ENCODE measurements at regions not wholly inside any gene's neighbourhood (a gene's known extent, or its start where the extent isn't known, plus 50 kb on each side); places are given as distances from the start of the nearest gene placed in this dataset.

DNA sequence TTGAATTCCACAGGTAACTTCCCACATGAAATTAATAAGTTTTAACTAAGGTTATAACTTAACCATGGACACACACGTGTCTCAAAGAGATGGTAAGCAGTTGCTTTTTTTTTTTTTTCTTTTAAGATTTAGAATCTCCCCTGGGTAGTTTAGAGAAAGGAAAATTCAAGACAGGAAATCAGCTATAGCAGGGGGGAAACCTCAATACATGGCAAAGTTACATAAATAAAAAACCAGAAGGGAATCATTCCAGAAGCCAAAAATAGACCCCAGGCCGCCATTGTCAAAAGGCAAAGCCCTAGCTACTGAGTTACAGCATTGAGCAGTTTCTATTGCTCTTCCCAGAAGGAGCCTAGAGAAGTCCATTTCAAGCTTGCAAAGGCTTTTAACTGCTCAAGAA is 91.5 kb upstream of the ZNF236 start:
- CTCF ChIA-PET, result no interaction called here
- POLR2A ChIA-PET, result interaction anchor here (0.7 kb wide), 1 partner anchor 14 kb away, joined by 3 read pairs; no protein-coding TSS in a partner anchor
- TF ChIP-seq ZNF266 (tag by site-specific recombination; IDR thresholded peaks at IDR 0.05; ENCODE audit: low read depth) (no peak), SETDB1 (IDR thresholded peaks at IDR 0.05; ENCODE audit: insufficient read length, low read length) (no peak), MYNN (tag by site-specific recombination; IDR thresholded peaks at IDR 0.05; ENCODE audit: borderline replicate concordance) (no peak), ZNF24 (tag by site-specific recombination; IDR thresholded peaks at IDR 0.05) (no peak), KLF9 (tag by site-specific recombination; IDR thresholded peaks at IDR 0.05; ENCODE audit: low read depth) (no peak), EGR2 (tag by site-specific recombination; IDR thresholded peaks at IDR 0.05; ENCODE audit: low read depth) (no peak), ZNF555 (tag by site-specific recombination; conservative IDR thresholded peaks at IDR 0.05) (no peak), ZNF610 (tag by site-specific recombination; IDR thresholded peaks at IDR 0.05; ENCODE audit: borderline replicate concordance) (no peak)
- TF ChIP-seq, protein P1, sequence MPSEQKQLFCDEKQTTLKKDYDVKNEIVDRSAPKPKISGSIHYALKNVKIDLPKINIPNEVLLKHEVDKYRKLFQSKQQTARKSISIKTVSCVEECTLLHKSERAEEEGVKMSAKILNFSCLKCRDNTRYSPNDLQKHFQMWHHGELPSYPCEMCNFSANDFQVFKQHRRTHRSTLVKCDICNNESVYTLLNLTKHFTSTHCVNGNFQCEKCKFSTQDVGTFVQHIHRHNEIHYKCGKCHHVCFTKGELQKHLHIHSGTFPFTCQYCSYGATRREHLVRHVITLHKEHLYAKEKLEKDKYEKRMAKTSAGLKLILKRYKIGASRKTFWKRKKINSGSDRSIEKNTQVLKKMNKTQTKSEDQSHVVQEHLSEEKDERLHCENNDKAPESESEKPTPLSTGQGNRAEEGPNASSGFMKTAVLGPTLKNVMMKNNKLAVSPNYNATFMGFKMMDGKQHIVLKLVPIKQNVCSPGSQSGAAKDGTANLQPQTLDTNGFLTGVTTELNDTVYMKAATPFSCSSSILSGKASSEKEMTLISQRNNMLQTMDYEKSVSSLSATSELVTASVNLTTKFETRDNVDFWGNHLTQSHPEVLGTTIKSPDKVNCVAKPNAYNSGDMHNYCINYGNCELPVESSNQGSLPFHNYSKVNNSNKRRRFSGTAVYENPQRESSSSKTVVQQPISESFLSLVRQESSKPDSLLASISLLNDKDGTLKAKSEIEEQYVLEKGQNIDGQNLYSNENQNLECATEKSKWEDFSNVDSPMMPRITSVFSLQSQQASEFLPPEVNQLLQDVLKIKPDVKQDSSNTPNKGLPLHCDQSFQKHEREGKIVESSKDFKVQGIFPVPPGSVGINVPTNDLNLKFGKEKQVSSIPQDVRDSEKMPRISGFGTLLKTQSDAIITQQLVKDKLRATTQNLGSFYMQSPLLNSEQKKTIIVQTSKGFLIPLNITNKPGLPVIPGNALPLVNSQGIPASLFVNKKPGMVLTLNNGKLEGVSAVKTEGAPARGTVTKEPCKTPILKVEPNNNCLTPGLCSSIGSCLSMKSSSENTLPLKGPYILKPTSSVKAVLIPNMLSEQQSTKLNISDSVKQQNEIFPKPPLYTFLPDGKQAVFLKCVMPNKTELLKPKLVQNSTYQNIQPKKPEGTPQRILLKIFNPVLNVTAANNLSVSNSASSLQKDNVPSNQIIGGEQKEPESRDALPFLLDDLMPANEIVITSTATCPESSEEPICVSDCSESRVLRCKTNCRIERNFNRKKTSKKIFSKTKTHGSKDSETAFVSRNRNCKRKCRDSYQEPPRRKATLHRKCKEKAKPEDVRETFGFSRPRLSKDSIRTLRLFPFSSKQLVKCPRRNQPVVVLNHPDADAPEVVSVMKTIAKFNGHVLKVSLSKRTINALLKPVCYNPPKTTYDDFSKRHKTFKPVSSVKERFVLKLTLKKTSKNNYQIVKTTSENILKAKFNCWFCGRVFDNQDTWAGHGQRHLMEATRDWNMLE (tag by site-specific recombination; conservative IDR thresholded peaks at IDR 0.05; ENCODE audit: low read depth), result no peak
- TF ChIP-seq, protein P2, sequence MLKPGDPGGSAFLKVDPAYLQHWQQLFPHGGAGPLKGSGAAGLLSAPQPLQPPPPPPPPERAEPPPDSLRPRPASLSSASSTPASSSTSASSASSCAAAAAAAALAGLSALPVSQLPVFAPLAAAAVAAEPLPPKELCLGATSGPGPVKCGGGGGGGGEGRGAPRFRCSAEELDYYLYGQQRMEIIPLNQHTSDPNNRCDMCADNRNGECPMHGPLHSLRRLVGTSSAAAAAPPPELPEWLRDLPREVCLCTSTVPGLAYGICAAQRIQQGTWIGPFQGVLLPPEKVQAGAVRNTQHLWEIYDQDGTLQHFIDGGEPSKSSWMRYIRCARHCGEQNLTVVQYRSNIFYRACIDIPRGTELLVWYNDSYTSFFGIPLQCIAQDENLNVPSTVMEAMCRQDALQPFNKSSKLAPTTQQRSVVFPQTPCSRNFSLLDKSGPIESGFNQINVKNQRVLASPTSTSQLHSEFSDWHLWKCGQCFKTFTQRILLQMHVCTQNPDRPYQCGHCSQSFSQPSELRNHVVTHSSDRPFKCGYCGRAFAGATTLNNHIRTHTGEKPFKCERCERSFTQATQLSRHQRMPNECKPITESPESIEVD (tag by site-specific recombination; IDR thresholded peaks at IDR 0.05), result no peak
- Histone ChIP-seq H3K4me1 (ENCODE audit: control insufficient read depth, insufficient read depth, low read length) (no peaks in the 10 kb centered on the region), H3K4me3 (ENCODE audit: low read depth, low read length) (no peak overlapping the region), H3K36me3 (ENCODE audit: control insufficient read depth in 2 of 2, insufficient read depth in 1 of 2, low read length in 2 of 2) (no peaks in the 10 kb centered on the region), H3K9me3 (ENCODE audit: control insufficient read depth, insufficient read depth, low read depth, low read length) (no peaks in the 10 kb centered on the region), H3K27ac (ENCODE audit: extremely low read depth, low read depth, low read length) (no peak overlapping the region)

DNA sequence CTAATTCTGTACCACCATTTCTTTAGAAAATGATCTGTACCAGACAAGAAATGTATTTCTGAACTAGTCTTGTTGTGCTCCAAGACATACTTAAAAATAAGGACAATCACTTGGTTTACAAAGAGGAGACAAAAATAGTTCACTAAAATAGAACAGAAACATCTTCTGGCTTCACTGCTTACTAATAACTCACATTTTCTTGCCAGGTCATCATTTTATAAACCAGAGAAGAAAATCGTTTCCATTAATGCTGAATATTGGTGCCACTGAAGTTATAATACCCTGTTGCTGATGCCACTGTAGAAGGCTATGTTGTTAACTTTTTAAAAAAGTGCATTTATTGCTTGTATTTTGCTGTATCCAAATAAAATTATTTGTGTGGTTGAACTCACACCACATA is 94.8 kb upstream of the ZNF236 start:
- CTCF ChIA-PET, result no interaction called here
- Histone ChIP-seq H3K9me3 (ENCODE audit: control insufficient read depth, insufficient read depth, low read depth, low read length) (no peaks in the 10 kb centered on the region), H3K4me1 (ENCODE audit: control insufficient read depth, insufficient read depth, low read length) (no peaks in the 10 kb centered on the region), H3K36me3 (ENCODE audit: control insufficient read depth in 2 of 2, insufficient read depth in 1 of 2, low read length in 2 of 2) (no peaks in the 10 kb centered on the region), H3K27ac (ENCODE audit: extremely low read depth, low read depth, low read length) (no peak overlapping the region), H3K4me3 (ENCODE audit: low read depth, low read length) (no peak overlapping the region)
- POLR2A ChIA-PET, result no interaction called here
- TF ChIP-seq TCF7L2 (IDR thresholded peaks at IDR 0.05; ENCODE audit: borderline replicate concordance, low read depth, low read length) (no peak), ZNF433 (tag by site-specific recombination; IDR thresholded peaks at IDR 0.05; ENCODE audit: low read depth) (no peak), ZFP3 (tag by site-specific recombination; IDR thresholded peaks at IDR 0.05; ENCODE audit: low read depth) (no peak), ZBTB8A (tag by site-specific recombination; IDR thresholded peaks at IDR 0.05) (no peak), SP2 (tag by site-specific recombination; IDR thresholded peaks at IDR 0.05) (no peak), ZFP69B (tag by site-specific recombination; IDR thresholded peaks at IDR 0.05) (no peak), TRIM28 (IDR thresholded peaks at IDR 0.05; ENCODE audit: borderline replicate concordance, low read length) (no peak), ZNF558 (tag by site-specific recombination; IDR thresholded peaks at IDR 0.05) (no peak), GLI2 (tag by site-specific recombination; IDR thresholded peaks at IDR 0.05; ENCODE audit: borderline replicate concordance, low read depth) (no peak), ZSCAN16 (tag by site-specific recombination; IDR thresholded peaks at IDR 0.05) (no peak), ZNF37A (tag by site-specific recombination; IDR thresholded peaks at IDR 0.05) (no peak), ZNF530 (tag by site-specific recombination; IDR thresholded peaks at IDR 0.05; ENCODE audit: low read depth) (no peak), ZNF664 (tag by site-specific recombination; IDR thresholded peaks at IDR 0.05) (no peak), ZNF184 (tag by site-specific recombination; IDR thresholded peaks at IDR 0.05) (no peak), ZNF211 (tag by site-specific recombination; IDR thresholded peaks at IDR 0.05; ENCODE audit: low read depth) (no peak)
- TF ChIP-seq, protein P3, sequence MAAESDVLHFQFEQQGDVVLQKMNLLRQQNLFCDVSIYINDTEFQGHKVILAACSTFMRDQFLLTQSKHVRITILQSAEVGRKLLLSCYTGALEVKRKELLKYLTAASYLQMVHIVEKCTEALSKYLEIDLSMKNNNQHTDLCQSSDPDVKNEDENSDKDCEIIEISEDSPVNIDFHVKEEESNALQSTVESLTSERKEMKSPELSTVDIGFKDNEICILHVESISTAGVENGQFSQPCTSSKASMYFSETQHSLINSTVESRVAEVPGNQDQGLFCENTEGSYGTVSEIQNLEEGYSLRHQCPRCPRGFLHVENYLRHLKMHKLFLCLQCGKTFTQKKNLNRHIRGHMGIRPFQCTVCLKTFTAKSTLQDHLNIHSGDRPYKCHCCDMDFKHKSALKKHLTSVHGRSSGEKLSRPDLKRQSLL (tag by site-specific recombination; IDR thresholded peaks at IDR 0.05), result no peak
- TF ChIP-seq, protein P4, sequence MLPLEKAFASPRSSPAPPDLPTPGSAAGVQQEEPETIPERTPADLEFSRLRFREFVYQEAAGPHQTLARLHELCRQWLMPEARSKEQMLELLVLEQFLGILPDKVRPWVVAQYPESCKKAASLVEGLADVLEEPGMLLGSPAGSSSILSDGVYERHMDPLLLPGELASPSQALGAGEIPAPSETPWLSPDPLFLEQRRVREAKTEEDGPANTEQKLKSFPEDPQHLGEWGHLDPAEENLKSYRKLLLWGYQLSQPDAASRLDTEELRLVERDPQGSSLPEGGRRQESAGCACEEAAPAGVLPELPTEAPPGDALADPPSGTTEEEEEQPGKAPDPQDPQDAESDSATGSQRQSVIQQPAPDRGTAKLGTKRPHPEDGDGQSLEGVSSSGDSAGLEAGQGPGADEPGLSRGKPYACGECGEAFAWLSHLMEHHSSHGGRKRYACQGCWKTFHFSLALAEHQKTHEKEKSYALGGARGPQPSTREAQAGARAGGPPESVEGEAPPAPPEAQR (tag by site-specific recombination; IDR thresholded peaks at IDR 0.05), result no peak

All from HEK293 (cell line).